LNCaP clone FGC (cell line): ENCODE measurements at regions not wholly inside any gene's neighbourhood (a gene's known extent, or its start where the extent isn't known, plus 50 kb on each side); places are given as distances from the start of the nearest gene placed in this dataset.

ENCODE experiments used
- DNase-seq: peaks from one replicate; pipeline ENCODE4 v3.0.0-alpha.2; 2011; ENCODE audit warnings: low read depth
- H3K4me3 ChIP-seq: 2 replicates; pipeline ENCODE4 v1.5.1; 2011; ENCODE audit warnings: mild to moderate bottlenecking, low read depth, low read length, control low read depth
- CTCF ChIP-seq: IDR thresholded peaks from 2 replicates; pipeline ENCODE4 v1.5.1; 2012; ENCODE audit warnings: mild to moderate bottlenecking; ENCODE audit not compliant: control insufficient read depth, insufficient read depth; ENCODE audit errors: extremely low read depth

DNA sequence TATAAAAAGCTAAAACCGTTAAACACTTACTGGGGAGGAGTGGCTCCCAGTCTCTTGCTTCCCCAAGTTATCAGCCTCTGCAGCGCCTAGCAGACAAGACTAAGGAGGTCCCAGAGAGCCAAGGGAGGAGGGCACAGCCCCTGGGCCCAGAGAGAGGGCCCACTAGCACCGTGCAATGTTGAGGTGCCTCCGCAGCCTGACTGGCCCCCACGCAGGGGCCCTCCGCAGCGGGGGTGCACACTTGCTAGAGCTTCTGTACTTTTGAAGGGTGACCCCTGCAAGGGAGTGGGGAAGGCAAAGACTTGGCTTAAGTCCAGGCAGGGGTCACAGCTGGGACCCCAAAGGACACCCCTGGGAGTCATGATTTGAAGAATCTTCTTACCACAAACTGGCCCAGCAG lies 98.0 kb downstream of the ADAMTS15 start:
- no peak for TF ChIP-seq CTCF
- no peak for DNase-seq
- H3K4me3 ChIP-seq: no peak overlapping the region

DNA sequence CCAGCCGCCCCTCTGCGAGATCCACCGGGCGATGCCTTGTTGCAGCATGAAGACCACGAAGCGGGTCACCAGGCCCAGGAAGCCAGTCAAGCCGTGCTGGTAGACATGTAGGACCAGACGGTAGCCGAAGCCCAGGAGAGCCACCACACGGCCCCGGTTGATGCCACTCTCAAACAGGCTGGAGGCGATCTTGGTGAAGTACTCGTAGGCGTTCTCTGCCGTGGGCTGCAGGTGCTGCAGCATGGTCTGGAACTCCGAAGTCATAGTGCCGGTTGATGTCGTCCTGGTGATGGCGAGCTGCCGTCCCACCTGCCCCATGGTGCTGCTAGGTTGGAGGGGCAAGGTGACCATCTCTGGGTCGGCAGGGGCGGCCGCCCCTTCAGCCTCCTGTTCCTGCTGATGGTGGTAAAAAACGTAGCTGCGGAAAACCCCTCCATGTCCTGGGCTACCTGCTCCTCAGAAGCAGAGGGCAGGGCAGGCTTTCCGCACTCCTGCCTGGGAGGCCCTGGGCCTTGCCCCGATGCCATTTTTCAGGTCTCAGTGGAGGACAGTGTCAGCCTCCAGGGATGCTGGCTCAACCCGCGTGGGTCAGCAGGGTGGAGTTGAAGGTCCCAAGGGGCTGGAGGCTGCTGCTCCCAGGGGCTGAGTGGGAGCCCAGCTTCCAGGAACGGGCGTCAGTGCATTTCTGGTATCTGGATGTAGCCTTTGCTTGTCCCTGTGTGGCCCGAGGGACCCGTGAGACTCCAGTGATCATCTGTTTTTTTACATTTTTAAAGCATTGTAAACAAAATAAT lies 98.7 kb downstream of the ADAMTS15 start:
- H3K4me3 ChIP-seq: no peak overlapping the region
- DNase-seq: no peak
- TF ChIP-seq CTCF: no peak

- H3K4me3 ChIP-seq: no peak overlapping the region
- TF ChIP-seq CTCF: no peak
- DNase-seq: no peak
These were observed 99.5 kb downstream of the ADAMTS15 start for GRCh38 chr11:130547761-130548490.

DNA sequence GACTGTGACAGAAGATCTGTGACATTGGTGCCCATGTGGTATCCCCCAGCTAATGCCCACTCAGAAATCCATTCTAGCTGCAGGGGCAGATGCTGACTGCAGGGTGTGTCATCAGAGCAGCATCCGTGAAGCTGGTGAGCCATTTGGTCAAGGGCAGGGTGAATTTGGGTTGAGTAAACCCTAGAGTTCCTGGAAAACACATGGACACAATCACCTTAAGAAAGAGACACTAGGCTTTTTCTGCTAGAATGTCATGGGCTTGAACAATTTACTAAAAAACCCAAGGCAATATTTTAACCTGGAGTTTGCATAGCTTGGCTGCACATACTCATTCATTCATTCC lies 100.0 kb downstream of the ADAMTS15 start:
- no peak for TF ChIP-seq CTCF
- H3K4me3 ChIP-seq: no peak overlapping the region
- no peak for DNase-seq

GRCh38 chr11:130549393-130549999 lies 101.1 kb downstream of the ADAMTS15 start:
- no peak for DNase-seq
- H3K4me3 ChIP-seq: no peak overlapping the region
- no peak for TF ChIP-seq CTCF

DNA sequence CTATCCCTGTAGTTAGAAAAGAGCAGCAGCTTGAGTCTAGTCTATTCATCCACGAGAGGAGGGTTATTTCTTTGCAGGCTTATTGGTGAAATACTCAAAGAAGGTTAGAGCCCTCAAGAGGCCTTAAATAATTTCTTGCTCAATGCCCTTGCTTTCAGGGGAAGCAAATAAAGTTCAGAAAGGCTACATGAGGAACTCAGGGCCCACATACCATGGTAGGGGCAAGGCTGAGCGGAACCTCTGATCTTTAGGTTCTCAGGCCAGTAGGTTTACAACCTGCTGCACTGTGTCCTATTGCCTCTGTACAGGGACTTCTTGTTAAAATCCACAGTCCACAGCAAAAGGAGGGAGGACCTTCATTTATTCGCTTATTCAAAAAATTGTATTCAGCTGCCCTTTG lies 101.7 kb downstream of the ADAMTS15 start:
- TF ChIP-seq CTCF: no peak

GRCh38 chr11:130550984-130551383 lies 102.5 kb downstream of the ADAMTS15 start:
- TF ChIP-seq CTCF: no peak
- no peak overlapping the region for H3K4me3 ChIP-seq
- DNase-seq: no peak

More for the DNA sequence above, 101.7 kb downstream of the ADAMTS15 start:
- H3K4me3 ChIP-seq: no peak overlapping the region
- DNase-seq: no peak
